DOHH2 (cell line): ENCODE measurements at regions not wholly inside any gene's neighbourhood (a gene's known extent, or its start where the extent isn't known, plus 50 kb on each side); places are given as distances from the start of the nearest gene placed in this dataset.
"Not testable (repeated sequence)": the region's sequence is repeated elsewhere in the genome, so short reads cannot be mapped to it uniquely, and the experiment has no call there.

Experiments
- H3F3A ChIP-seq: fragments of 200-600 bp; sonication (generic), shearing (Covaris generic); 2 replicates; pipeline ENCODE4 v1.6.0; 2016; ENCODE audit warnings: antibody characterized with exemption, mild to moderate bottlenecking; ENCODE audit not compliant: control insufficient read depth, insufficient read depth
- H3K27ac ChIP-seq: fragments of 200-600 bp; sonication (generic); 2 replicates; pipeline ENCODE4 v1.5.1; 2014; ENCODE audit warnings: low read depth, mild to moderate bottlenecking, low read length, moderate library complexity
- H3K27me3 ChIP-seq: fragments of 200-600 bp; sonication (generic); 2 replicates; pipeline ENCODE4 v1.6.1; 2014; ENCODE audit warnings: mild to moderate bottlenecking, low read length, mixed read lengths; ENCODE audit not compliant: control insufficient read depth
- H3K36me3 ChIP-seq: fragments of 200-600 bp; sonication (generic); 2 replicates; pipeline ENCODE4 v1.6.1; 2014; ENCODE audit warnings: mild to moderate bottlenecking, low read length, moderate library complexity, mixed read lengths; ENCODE audit not compliant: control insufficient read depth
- H3K4me1 ChIP-seq: fragments of 200-600 bp; sonication (generic); 2 replicates; pipeline ENCODE4 v1.6.1; 2014; ENCODE audit warnings: mild to moderate bottlenecking, low read length, mixed read lengths; ENCODE audit not compliant: control insufficient read depth
- H3K4me2 ChIP-seq: fragments of 200-600 bp; sonication (generic); 2 replicates; pipeline ENCODE4 v1.6.0; 2014; ENCODE audit warnings: mild to moderate bottlenecking, low read length, moderate library complexity
- H3K4me3 ChIP-seq: fragments of 200-600 bp; sonication (generic); 2 replicates; pipeline ENCODE4 v1.5.1; 2014; ENCODE audit warnings: mild to moderate bottlenecking, low read length, mixed read lengths
- H3K79me2 ChIP-seq: fragments of 200-600 bp; sonication (generic); 2 replicates; pipeline ENCODE4 v1.6.1; 2014; ENCODE audit warnings: mild to moderate bottlenecking, low read length, mixed read lengths; ENCODE audit not compliant: control insufficient read depth
- H3K9me2 ChIP-seq: fragments of 200-600 bp; sonication (generic); replicated peaks from 2 replicates; pipeline ENCODE4 v1.6.1; 2014; ENCODE audit warnings: mild to moderate bottlenecking, low read length, mixed read lengths; ENCODE audit not compliant: control insufficient read depth
- H3K9me3 ChIP-seq: fragments of 200-600 bp; sonication (generic); 2 replicates; pipeline ENCODE4 v1.6.1; 2014; ENCODE audit warnings: antibody characterized with exemption, low read length, mixed read lengths; ENCODE audit not compliant: control insufficient read depth, insufficient read depth
- H4K20me1 ChIP-seq: fragments of 200-600 bp; sonication (generic); 2 replicates; pipeline ENCODE4 v1.6.0; 2014; ENCODE audit warnings: low read depth, mild to moderate bottlenecking, antibody characterized with exemption, low read length, moderate library complexity; ENCODE audit not compliant: control insufficient read depth, insufficient read depth
- CTCF ChIP-seq: fragments of 200-600 bp; sonication (generic); IDR thresholded peaks from one replicate; pipeline ENCODE4 v1.5.1; 2014; ENCODE audit warnings: antibody characterized with exemption, mild to moderate bottlenecking, low read depth, low read length; ENCODE audit not compliant: poor library complexity, severe bottlenecking
- EZH2phosphoT487 ChIP-seq: fragments of 200-600 bp; sonication (generic); IDR thresholded peaks from 2 replicates; pipeline ENCODE4 v1.6.1; 2017; ENCODE audit warnings: borderline replicate concordance, mild to moderate bottlenecking, antibody characterized with exemption, low read length, moderate library complexity, mixed read lengths

DNA sequence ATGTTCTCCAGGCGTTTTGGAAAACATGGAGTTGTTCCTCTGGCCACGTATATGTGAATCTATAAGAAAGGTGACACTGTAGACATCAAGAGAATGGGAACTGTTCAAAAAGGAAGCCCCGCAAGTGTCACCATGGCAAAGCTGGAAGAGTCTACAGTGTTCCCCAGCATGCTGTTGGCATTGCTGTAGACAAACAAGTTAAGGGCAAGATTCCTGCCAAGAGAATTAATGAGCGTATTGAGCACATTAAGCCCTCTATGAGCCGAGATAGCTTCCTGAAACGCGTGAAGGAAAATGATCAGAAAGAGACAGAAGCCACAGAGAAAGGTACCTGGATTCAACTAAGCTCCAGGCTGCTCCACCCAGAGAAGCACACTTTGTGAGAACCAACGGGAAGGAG is 92.5 kb upstream of the EIF5 start:
- no peaks in the 10 kb centered on the region for H4K20me1 ChIP-seq
- H3K9me3 ChIP-seq: peaks cover 7% of the 10 kb centered on the region; the same call in 1 of the 2 replicates
- H3K4me2 ChIP-seq: no peak overlapping the region
- H3K79me2 ChIP-seq: no peaks in the 10 kb centered on the region
- no peaks in the 10 kb centered on the region for H3F3A ChIP-seq
- H3K36me3 ChIP-seq: no peaks in the 10 kb centered on the region
- H3K4me1 ChIP-seq: no peaks in the 10 kb centered on the region
- no peak overlapping the region for H3K4me3 ChIP-seq
- H3K27me3 ChIP-seq: no peaks in the 10 kb centered on the region
- H3K27ac ChIP-seq: no peak overlapping the region
- no peaks in the 10 kb centered on the region for H3K9me2 ChIP-seq
- TF ChIP-seq EZH2phosphoT487 (no peak), CTCF (no peak)

GRCh38 chr14:103243764-103244737 is 90.0 kb upstream of the EIF5 start:
- Histone ChIP-seq H3K4me1 (no peaks in the 10 kb centered on the region), H3F3A (no peaks in the 10 kb centered on the region), H3K27me3 (no peaks in the 10 kb centered on the region), H3K9me3 (peaks cover 4% of the 10 kb centered on the region; the same call in 1 of the 2 replicates), H3K4me3 (no peak overlapping the region), H3K36me3 (no peaks in the 10 kb centered on the region), H4K20me1 (no peaks in the 10 kb centered on the region), H3K9me2 (no peaks in the 10 kb centered on the region), H3K79me2 (no peaks in the 10 kb centered on the region), H3K4me2 (no peak overlapping the region), H3K27ac (no peak overlapping the region)
- TF ChIP-seq EZH2phosphoT487 (no peak), CTCF (no peak)

DNA sequence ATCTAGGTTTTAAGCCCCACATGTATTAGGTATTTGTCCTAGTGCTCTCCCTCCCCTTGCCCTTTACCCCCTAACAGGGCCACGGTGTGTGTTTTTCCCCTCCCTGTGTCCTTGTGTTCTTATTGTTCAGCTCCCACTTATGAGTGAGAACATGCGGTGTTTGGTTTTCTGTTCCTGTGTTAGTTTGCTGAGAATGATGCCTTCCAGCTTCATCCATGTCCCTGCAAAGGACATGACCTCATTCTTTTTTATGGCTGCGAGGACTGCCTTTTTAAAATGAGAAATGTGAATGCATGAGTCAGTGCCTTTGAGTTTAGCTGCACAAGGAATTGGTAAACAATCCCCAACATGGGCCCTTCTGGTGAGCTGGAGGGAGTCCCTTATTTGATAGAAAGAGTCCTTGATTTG is 88.4 kb upstream of the EIF5 start:
- not testable (repeated sequence) for H3K4me2 ChIP-seq, H3K9me3 ChIP-seq, H3K4me3 ChIP-seq, H3K27me3 ChIP-seq, H3K36me3 ChIP-seq, H3K4me1 ChIP-seq, H3K27ac ChIP-seq, H3K79me2 ChIP-seq, H4K20me1 ChIP-seq, H3F3A ChIP-seq, H3K9me2 ChIP-seq

DNA sequence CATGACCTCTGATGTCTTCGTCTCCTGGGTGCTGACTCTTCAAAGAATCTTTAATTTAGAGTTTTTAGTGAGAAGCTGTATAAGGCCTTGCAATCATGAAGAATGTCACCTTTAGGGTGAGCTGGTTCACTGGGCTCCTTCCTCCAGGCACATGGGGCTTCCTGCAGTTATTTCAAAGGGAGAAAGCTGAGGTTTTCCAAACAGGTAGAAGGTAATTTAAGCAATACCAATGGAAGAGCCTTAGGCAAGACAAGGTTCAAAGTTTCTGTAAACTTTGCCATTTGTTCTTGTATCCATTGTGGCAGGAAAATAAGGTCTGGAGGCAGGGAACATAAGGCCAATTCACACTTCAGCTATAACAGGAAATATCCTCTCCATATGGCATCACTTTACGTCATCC is 88.0 kb upstream of the EIF5 start:
- Histone ChIP-seq H3K36me3 (no peaks in the 10 kb centered on the region), H3F3A (no peaks in the 10 kb centered on the region), H3K4me1 (no peaks in the 10 kb centered on the region), H3K9me3 (no peaks in the 10 kb centered on the region), H3K27ac (no peak overlapping the region), H3K4me2 (no peak overlapping the region), H4K20me1 (no peaks in the 10 kb centered on the region), H3K27me3 (no peaks in the 10 kb centered on the region), H3K79me2 (no peaks in the 10 kb centered on the region), H3K4me3 (no peak overlapping the region), H3K9me2 (no peaks in the 10 kb centered on the region)
- TF ChIP-seq EZH2phosphoT487: no peak
- no peak for TF ChIP-seq CTCF
